HG03354 (cell line): ENCODE measurements at regions not wholly inside any gene's neighbourhood (a gene's known extent, or its start where the extent isn't known, plus 50 kb on each side); places are given as distances from the start of the nearest gene placed in this dataset.
"Not testable (repeated sequence)": the region's sequence is repeated elsewhere in the genome, so short reads cannot be mapped to it uniquely, and the experiment has no call there.

Source experiments
- ATAC-seq: cut with Tn5 transposase; IDR thresholded peaks from one replicate; pipeline ENCODE4 v1.9.1; 2021; ENCODE audit warnings: mild to moderate bottlenecking; ENCODE audit not compliant: unreplicated experiment, poor library complexity, severe bottlenecking

GRCh38 chr1:178603926-178604325 is 91.0 kb downstream of the TEX35 start:
- ATAC-seq = no peak

- no peak for ATAC-seq
Observed at GRCh38 chr1:178606839-178607238, 93.9 kb downstream of the TEX35 start.

- ATAC-seq = peak; percentile 58
Observed at GRCh38 chr1:178607718-178608408, 95.0 kb downstream of the TEX35 start.

GRCh38 chr1:178609015-178609414 is 96.1 kb downstream of the TEX35 start:
- peak; percentile 23 for ATAC-seq

GRCh38 chr1:178610690-178611410 is 97.9 kb downstream of the TEX35 start:
- ATAC-seq = not testable (repeated sequence)

GRCh38 chr1:178612261-178612660 is 99.4 kb downstream of the TEX35 start:
- no peak for ATAC-seq

- no peak for ATAC-seq
Observed at GRCh38 chr1:178613271-178613945, 100.5 kb downstream of the TEX35 start.

GRCh38 chr1:178614286-178614685 is 101.4 kb downstream of the TEX35 start:
- no peak for ATAC-seq

GRCh38 chr1:178619042-178619927 is 105.8 kb upstream of the RALGPS2 start:
- ATAC-seq = no peak

- ATAC-seq = no peak
Observed at GRCh38 chr1:178620584-178621475, 104.2 kb upstream of the RALGPS2 start.

- ATAC-seq = no peak
Observed at GRCh38 chr1:178621822-178622221, 103.2 kb upstream of the RALGPS2 start.

GRCh38 chr1:178625695-178626094 is 99.3 kb upstream of the RALGPS2 start:
- ATAC-seq = no peak

- ATAC-seq = no peak
Observed at GRCh38 chr1:178627037-178627436, 98.0 kb upstream of the RALGPS2 start.

GRCh38 chr1:178628637-178629251 is 96.3 kb upstream of the RALGPS2 start:
- no peak for ATAC-seq

GRCh38 chr1:178629252-178630154 is 95.5 kb upstream of the RALGPS2 start:
- ATAC-seq = no peak

- no peak for ATAC-seq
Observed at GRCh38 chr1:178630417-178630816, 94.6 kb upstream of the RALGPS2 start.

GRCh38 chr1:178632653-178633052 is 92.4 kb upstream of the RALGPS2 start:
- no peak for ATAC-seq

GRCh38 chr1:178633056-178633455 is 92.0 kb upstream of the RALGPS2 start:
- no peak for ATAC-seq
